ENCODE measurements at regions not wholly inside any gene's neighbourhood (a gene's known extent, or its start where the extent isn't known, plus 50 kb on each side); places are given as distances from the start of the nearest gene placed in this dataset.

DNA sequence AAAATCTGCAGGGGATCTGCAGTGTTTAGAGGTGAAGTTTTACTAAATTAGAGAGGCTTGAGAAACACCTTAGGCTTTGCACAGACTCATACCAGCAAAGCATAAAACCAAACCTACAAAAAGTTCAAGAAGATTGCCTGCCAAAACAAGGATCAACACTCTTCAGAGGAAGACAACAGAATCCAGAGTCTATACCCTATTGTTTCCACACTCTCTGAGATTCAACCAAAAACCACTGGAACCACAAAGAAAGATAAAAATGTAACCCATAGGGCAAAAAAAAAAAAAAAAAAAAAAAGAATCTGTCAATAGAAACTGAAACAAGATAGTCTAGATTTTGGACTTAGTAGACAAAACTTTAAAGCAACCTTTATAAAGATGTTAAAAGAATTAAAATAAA is 102.7 kb downstream of the ANKRD60 start:
- TF ChIP-seq CTCF (IDR thresholded peaks at IDR 0.05) (no peak), RFX5 (IDR thresholded peaks at IDR 0.05) (no peak), CBX2 (IDR thresholded peaks at IDR 0.05; ENCODE audit: borderline replicate concordance, low read depth) (no peak), PHF8 (IDR thresholded peaks at IDR 0.05; ENCODE audit: borderline replicate concordance, low read depth) (no peak), BHLHE40 (IDR thresholded peaks at IDR 0.05; ENCODE audit: low read depth, low read length) (no peak), KDM1A (IDR thresholded peaks at IDR 0.05; ENCODE audit: low read depth) (no peak), EP300 (IDR thresholded peaks at IDR 0.05) (no peak)
- TF ChIP-seq, protein P1, sequence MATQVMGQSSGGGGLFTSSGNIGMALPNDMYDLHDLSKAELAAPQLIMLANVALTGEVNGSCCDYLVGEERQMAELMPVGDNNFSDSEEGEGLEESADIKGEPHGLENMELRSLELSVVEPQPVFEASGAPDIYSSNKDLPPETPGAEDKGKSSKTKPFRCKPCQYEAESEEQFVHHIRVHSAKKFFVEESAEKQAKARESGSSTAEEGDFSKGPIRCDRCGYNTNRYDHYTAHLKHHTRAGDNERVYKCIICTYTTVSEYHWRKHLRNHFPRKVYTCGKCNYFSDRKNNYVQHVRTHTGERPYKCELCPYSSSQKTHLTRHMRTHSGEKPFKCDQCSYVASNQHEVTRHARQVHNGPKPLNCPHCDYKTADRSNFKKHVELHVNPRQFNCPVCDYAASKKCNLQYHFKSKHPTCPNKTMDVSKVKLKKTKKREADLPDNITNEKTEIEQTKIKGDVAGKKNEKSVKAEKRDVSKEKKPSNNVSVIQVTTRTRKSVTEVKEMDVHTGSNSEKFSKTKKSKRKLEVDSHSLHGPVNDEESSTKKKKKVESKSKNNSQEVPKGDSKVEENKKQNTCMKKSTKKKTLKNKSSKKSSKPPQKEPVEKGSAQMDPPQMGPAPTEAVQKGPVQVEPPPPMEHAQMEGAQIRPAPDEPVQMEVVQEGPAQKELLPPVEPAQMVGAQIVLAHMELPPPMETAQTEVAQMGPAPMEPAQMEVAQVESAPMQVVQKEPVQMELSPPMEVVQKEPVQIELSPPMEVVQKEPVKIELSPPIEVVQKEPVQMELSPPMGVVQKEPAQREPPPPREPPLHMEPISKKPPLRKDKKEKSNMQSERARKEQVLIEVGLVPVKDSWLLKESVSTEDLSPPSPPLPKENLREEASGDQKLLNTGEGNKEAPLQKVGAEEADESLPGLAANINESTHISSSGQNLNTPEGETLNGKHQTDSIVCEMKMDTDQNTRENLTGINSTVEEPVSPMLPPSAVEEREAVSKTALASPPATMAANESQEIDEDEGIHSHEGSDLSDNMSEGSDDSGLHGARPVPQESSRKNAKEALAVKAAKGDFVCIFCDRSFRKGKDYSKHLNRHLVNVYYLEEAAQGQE (IDR thresholded peaks at IDR 0.05), result no peak
- TF ChIP-seq, protein P2, sequence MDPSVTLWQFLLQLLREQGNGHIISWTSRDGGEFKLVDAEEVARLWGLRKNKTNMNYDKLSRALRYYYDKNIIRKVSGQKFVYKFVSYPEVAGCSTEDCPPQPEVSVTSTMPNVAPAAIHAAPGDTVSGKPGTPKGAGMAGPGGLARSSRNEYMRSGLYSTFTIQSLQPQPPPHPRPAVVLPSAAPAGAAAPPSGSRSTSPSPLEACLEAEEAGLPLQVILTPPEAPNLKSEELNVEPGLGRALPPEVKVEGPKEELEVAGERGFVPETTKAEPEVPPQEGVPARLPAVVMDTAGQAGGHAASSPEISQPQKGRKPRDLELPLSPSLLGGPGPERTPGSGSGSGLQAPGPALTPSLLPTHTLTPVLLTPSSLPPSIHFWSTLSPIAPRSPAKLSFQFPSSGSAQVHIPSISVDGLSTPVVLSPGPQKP (IDR thresholded peaks at IDR 0.05; ENCODE audit: low read depth, low read length), result no peak
- TF ChIP-seq, protein P3, sequence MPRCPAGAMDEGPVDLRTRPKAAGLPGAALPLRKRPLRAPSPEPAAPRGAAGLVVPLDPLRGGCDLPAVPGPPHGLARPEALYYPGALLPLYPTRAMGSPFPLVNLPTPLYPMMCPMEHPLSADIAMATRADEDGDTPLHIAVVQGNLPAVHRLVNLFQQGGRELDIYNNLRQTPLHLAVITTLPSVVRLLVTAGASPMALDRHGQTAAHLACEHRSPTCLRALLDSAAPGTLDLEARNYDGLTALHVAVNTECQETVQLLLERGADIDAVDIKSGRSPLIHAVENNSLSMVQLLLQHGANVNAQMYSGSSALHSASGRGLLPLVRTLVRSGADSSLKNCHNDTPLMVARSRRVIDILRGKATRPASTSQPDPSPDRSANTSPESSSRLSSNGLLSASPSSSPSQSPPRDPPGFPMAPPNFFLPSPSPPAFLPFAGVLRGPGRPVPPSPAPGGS (IDR thresholded peaks at IDR 0.05), result no peak

All from A549 (cell line).